Lung (tissue), 11 donors: ENCODE measurements at regions not wholly inside any gene's neighbourhood (a gene's known extent, or its start where the extent isn't known, plus 50 kb on each side); places are given as distances from the start of the nearest gene placed in this dataset.
"Not testable (repeated sequence)": the region's sequence is repeated elsewhere in the genome, so short reads cannot be mapped to it uniquely, and the experiment has no call there.

Experiments used
- ATAC-seq: fragments of 200-7000 bp; cut with Tn5 transposase; one replicate; pipeline ENCODE4 v1.9.1; 2020; ENCODE audit warnings: moderate number of reproducible peaks; ENCODE audit not compliant: insufficient read depth, low FRiP score
- DNase-seq, 3 donors: peaks; one replicate each; pipeline ENCODE4 v3.0.0-alpha.2; 2013 to 2017
- H3K27ac ChIP-seq, 2 donors: one replicate each; pipeline ENCODE4 v1.5.1; 2013; ENCODE audit warnings: mild to moderate bottlenecking in 2 of 2, moderate library complexity in 2 of 2, control low read depth in 1 of 2, inconsistent platforms in 1 of 2, low read depth in 1 of 2, low read length in 1 of 2
- H3K27me3 ChIP-seq, 3 donors: one replicate each; pipeline ENCODE4 v1.5.1; 2013; ENCODE audit warnings: low read length in 2 of 3; ENCODE audit not compliant: control insufficient read depth in 3 of 3, insufficient read depth in 3 of 3
- H3K36me3 ChIP-seq, 4 donors: one replicate each; pipeline ENCODE4 v1.5.1; 2013; ENCODE audit warnings: low read length in 4 of 4, mild to moderate bottlenecking in 1 of 4, moderate library complexity in 1 of 4; ENCODE audit not compliant: control insufficient read depth in 4 of 4, insufficient read depth in 4 of 4
- H3K4me1 ChIP-seq, 5 donors: one replicate each; pipeline ENCODE4 v1.5.1; 2013; ENCODE audit warnings: low read length in 5 of 5, mild to moderate bottlenecking in 2 of 5, moderate library complexity in 1 of 5; ENCODE audit not compliant: control insufficient read depth in 5 of 5, insufficient read depth in 5 of 5
- H3K4me3 ChIP-seq: one replicate; pipeline ENCODE4 v1.5.1; 2013; ENCODE audit warnings: mild to moderate bottlenecking, control low read depth, moderate library complexity
- H3K9ac ChIP-seq, 2 donors: one replicate each; pipeline ENCODE4 v1.5.1; 2013; ENCODE audit warnings: low read length in 2 of 2, control low read depth in 1 of 2; ENCODE audit not compliant: insufficient read depth in 1 of 2
- H3K9me3 ChIP-seq, 4 donors: one replicate each; pipeline ENCODE4 v1.5.1; 2013; ENCODE audit warnings: low read length in 3 of 4, mild to moderate bottlenecking in 1 of 4, moderate library complexity in 1 of 4; ENCODE audit not compliant: control insufficient read depth in 4 of 4, insufficient read depth in 3 of 4
- WGBS, 2 donors: extraction: QIAGEN DNeasy Blood & Tissue Kit; methylation state at CpG; one replicate each; pipeline ENCODE4 v1.1.7; 2013; 5-methylcytosine and 5-hydroxymethylcytosine counted together
- TF ChIP-seq, protein P1 (sequence below): IDR thresholded peaks from 2 replicates; pipeline ENCODE4 v1.5.1; 2012; ENCODE audit warnings: mild to moderate bottlenecking; ENCODE audit errors: control extremely low read depth, extremely low read depth
- donor health status: control.
- donor health status: control.
- donor health status: Bipolar disorder and iron deficiency.
- donor health status: healthy.
- donor health status: DM: yes; HTN: yes; CAD: no.

DNA sequence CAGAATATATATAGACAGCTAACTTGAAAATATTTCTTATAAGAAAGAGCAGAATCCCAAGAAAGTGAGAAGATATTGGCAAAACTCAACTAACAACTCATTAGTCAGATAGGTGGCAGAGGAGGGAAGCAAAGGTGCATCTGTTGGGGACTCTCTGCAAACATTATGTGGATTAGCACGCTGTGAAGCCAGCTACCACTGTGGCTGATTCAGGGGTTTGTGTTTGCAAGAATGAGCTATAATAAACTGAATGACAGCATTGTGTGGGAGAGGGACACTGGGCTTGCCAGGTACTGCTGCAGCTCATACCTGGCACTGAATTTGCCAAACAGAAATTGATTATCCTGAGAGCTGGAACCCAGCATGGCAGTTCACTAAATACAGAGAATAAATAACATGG, 170.3 kb upstream of the MINDY3 start:
- ATAC-seq (no peak), DNase-seq (no peak)
- H3K27ac ChIP-seq, result no peak overlapping the region
- no peaks in the 10 kb centered on the region for H3K27me3 ChIP-seq
- no peak overlapping the region for H3K4me3 ChIP-seq
- peaks cover 0 to 7% (median 0%) of the 10 kb centered on the region in 4 donors for H3K9me3 ChIP-seq
- H3K36me3 ChIP-seq, result no peaks in the 10 kb centered on the region
- no peak overlapping the region for H3K9ac ChIP-seq
- 48 to 57% methylated on average over 1 of the region's 1 CpG for WGBS, 2 donors
- no peaks in the 10 kb centered on the region for H3K4me1 ChIP-seq
- TF ChIP-seq, protein P1, sequence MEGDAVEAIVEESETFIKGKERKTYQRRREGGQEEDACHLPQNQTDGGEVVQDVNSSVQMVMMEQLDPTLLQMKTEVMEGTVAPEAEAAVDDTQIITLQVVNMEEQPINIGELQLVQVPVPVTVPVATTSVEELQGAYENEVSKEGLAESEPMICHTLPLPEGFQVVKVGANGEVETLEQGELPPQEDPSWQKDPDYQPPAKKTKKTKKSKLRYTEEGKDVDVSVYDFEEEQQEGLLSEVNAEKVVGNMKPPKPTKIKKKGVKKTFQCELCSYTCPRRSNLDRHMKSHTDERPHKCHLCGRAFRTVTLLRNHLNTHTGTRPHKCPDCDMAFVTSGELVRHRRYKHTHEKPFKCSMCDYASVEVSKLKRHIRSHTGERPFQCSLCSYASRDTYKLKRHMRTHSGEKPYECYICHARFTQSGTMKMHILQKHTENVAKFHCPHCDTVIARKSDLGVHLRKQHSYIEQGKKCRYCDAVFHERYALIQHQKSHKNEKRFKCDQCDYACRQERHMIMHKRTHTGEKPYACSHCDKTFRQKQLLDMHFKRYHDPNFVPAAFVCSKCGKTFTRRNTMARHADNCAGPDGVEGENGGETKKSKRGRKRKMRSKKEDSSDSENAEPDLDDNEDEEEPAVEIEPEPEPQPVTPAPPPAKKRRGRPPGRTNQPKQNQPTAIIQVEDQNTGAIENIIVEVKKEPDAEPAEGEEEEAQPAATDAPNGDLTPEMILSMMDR, result no peak

DNA sequence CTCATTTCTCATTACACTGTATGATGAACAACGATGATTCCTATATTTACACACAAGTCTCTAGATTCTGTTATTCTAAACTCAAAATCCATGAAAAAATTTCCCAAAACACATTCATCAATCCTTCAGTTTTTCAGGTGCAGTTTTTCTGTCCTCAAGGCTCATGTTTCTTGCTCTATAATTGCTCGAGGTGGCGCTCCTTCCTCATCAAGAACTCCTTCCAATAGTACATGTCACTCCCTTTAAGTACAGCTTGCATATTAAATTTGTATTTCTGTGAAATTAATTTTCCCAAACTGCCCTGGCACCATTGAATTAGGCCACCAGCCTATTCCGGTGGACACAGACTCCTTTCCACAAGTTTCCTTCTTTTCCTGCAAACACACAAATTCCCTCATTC, 188.7 kb upstream of the MINDY3 start:
- Histone ChIP-seq H3K9me3 (no peaks in the 10 kb centered on the region), H3K4me3 (no peak overlapping the region), H3K36me3 (no peaks in the 10 kb centered on the region), H3K27me3 (no peaks in the 10 kb centered on the region), H3K4me1 (no peaks in the 10 kb centered on the region), H3K9ac (no peak overlapping the region), H3K27ac (no peak overlapping the region)
- no peak for ATAC-seq
- 88 to 91% methylated on average over 4 of the region's 4 CpGs for WGBS, 2 donors
- TF ChIP-seq, protein P1, result no peak
- no peak for DNase-seq

DNA sequence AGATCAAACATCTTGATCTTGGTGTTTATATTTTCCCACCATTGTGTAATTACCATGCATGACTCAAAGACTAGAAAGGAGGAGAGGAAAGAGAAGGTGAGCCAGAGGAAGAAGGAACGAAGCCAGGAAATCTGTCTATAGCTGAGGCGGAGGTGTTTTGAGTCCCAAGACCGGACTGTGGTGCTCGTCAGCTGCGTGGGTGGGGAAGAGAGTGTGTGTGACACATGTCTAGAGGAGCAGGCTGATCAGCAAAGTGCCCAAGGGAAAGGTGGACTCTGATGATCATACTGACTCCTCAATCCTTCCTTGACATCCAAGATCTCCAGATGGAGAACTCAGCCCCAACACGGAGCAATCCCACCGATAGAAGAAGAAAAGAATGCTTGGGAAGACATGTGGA, 189.5 kb upstream of the MINDY3 start:
- Histone ChIP-seq H3K27ac (no peak overlapping the region), H3K9ac (no peak overlapping the region), H3K27me3 (no peaks in the 10 kb centered on the region), H3K4me3 (no peak overlapping the region), H3K4me1 (no peaks in the 10 kb centered on the region), H3K9me3 (no peaks in the 10 kb centered on the region), H3K36me3 (no peaks in the 10 kb centered on the region)
- TF ChIP-seq, protein P1, result no peak
- no peak for DNase-seq
- ATAC-seq, result no peak
- WGBS, 2 donors, result 73 to 86% methylated on average over 7 of the region's 7 CpGs

DNA sequence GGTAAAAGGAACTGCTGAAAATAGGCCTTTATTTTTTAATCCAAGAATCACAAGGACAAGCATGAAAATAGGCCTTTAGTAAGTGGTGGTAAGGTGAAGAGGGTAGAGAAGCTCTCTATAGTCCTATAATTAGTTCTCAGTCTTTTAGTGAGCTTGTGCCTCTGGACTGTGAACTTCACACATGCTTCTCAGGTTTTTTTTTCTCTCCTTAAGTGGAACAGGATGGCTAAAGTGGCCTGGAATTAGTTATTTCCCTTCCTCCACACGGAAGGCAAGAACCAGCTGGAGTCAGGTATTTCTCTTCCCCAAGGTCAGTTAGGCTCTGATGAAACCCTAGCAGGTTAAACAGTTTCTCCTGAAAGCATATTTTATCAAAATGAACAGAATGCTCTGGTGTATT, 203.0 kb upstream of the MINDY3 start:
- H3K27me3 ChIP-seq, result no peaks in the 10 kb centered on the region
- ATAC-seq (no peak), DNase-seq (peak in 1 of 3 donors; percentile 10)
- no peaks in the 10 kb centered on the region for H3K36me3 ChIP-seq
- TF ChIP-seq, protein P1, result no peak
- no peaks in the 10 kb centered on the region for H3K9me3 ChIP-seq
- H3K27ac ChIP-seq, result no peak overlapping the region
- WGBS, 2 donors, result 21 to 23% methylated on average over 1 of the region's 1 CpG
- no peak overlapping the region for H3K9ac ChIP-seq
- H3K4me1 ChIP-seq, result no peaks in the 10 kb centered on the region
- H3K4me3 ChIP-seq, result no peak overlapping the region

DNA sequence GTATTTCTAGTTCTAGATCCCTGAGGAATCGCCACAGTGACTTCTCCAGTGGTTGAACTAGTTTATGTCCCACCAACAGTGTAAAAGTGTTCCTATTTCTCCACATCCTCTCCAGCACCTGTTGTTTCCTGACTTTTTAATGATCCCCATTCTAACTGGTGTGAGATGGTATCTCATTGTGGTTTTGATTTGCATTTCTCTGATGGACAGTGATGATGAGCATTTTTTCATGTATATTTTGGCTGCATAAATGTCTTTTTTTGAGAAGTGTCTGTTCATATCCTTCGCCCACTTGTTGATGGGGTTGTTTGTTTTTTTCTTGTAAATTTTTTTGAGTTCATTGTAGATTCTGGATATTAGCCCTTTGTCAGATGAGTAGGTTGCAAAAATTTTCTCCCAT, 223.2 kb upstream of the MINDY3 start:
- not testable (repeated sequence) for H3K27me3 ChIP-seq, ATAC-seq, H3K27ac ChIP-seq, H3K9me3 ChIP-seq, H3K9ac ChIP-seq, H3K36me3 ChIP-seq, H3K4me1 ChIP-seq, H3K4me3 ChIP-seq, DNase-seq
- 90 to 98% methylated on average over 2 of the region's 2 CpGs for WGBS, 2 donors
